AG04450 (cell line): ENCODE measurements at regions not wholly inside any gene's neighbourhood (a gene's known extent, or its start where the extent isn't known, plus 50 kb on each side); places are given as distances from the start of the nearest gene placed in this dataset.

Source experiments
- CTCF ChIA-PET: fragments of 300-600, 350-600 bp; formaldehyde crosslinking; extraction: SDS; loops from one replicate; lab custom pipeline; 2022; ENCODE audit warnings: antibody characterized with exemption, inconsistent platforms; lab: Charles Lee
- POLR2A ChIA-PET: fragments of 350-600 bp; formaldehyde crosslinking; extraction: SDS; loops from one replicate; lab custom pipeline; 2021; ENCODE audit warnings: antibody characterized with exemption, inconsistent platforms; lab: Yijun Ruan, JAX
- DNase-seq: peaks from one replicate; pipeline ENCODE4 v3.0.0-alpha.2; 2011; ENCODE audit warnings: low read depth, low spot score
- H3K27ac ChIP-seq: one replicate; pipeline ENCODE4 v1.5.1; 2012; ENCODE audit warnings: low read depth, low read length, control low read depth
- H3K27me3 ChIP-seq: one replicate; pipeline ENCODE4 v1.6.0; 2012; ENCODE audit warnings: low read length; ENCODE audit not compliant: control insufficient read depth, insufficient read depth
- H3K4me3 ChIP-seq: 2 replicates; pipeline ENCODE4 v1.5.1; 2011; ENCODE audit warnings: mild to moderate bottlenecking, low read depth, low read length, control low read depth
- H3K9me3 ChIP-seq: 2 replicates; pipeline ENCODE4 v1.5.1; 2012; ENCODE audit warnings: low read length; ENCODE audit not compliant: control insufficient read depth, insufficient read depth
- CTCF ChIP-seq: IDR thresholded peaks from 2 replicates; pipeline ENCODE4 v1.5.1; 2011; ENCODE audit warnings: low read depth, low read length, control low read depth, inconsistent platforms

- H3K27ac ChIP-seq = no peak overlapping the region
- DNase-seq = no peak
- H3K4me3 ChIP-seq = no peak overlapping the region
- H3K9me3 ChIP-seq = no peaks in the 10 kb centered on the region; the same call in 1 of the 2 replicates
- POLR2A ChIA-PET = no interaction called here
- peaks cover 6% of the 10 kb centered on the region for H3K27me3 ChIP-seq
- TF ChIP-seq CTCF = no peak
- CTCF ChIA-PET = no interaction called here
Measured at GRCh38 chr2:235283246-235283645, 210.6 kb upstream of the AGAP1 start.

DNA sequence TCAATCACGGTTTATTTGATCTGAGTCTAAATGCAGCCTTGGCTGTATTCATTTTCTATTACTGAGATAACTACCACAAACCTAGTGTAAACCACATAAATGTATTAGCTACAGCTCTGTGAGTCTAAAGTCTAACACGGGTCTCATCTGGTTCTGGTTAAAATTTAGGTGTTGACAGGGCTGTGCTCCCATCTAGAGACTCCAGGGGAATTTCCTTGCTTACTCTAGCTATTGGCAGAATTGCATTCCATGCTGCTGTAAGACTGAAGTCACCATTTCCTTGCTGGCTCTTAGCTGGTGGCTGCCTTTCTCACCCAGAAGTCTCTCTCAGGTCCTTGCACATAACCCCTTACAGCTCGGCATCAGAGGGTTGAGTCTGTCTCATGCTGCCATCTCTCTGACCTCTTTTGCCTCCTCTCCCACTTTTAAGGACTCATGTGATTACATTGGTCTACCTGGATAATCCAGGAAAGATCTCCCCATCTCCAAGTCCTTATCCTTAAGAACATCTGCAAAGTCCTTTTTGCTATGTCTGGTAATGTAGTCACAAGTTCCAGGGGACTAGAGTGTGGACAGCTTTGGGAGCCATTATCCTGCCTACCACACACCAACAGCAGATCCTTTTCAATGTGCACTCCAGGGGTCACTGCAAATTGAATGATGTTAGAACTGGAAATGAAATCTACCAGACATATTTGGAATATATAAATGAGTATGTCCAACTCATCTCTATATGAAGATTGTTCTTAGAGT lies 207.0 kb upstream of the AGAP1 start:
- Histone ChIP-seq H3K9me3 (no peaks in the 10 kb centered on the region; the same call in 1 of the 2 replicates), H3K27me3 (peaks cover 3% of the 10 kb centered on the region), H3K27ac (no peak overlapping the region), H3K4me3 (no peak overlapping the region)
- POLR2A ChIA-PET = no interaction called here
- DNase-seq = no peak
- CTCF ChIA-PET = interaction anchor here (1.1 to 1.3 kb wide), 2 partner anchors 307 to 459 kb away, joined by 3 read pairs; no protein-coding TSS in a partner anchor
- no peak for TF ChIP-seq CTCF

- Histone ChIP-seq H3K4me3 (no peak overlapping the region), H3K27ac (no peak overlapping the region), H3K9me3 (no peaks in the 10 kb centered on the region; the same call in 1 of the 2 replicates), H3K27me3 (peaks cover 4% of the 10 kb centered on the region)
- CTCF ChIA-PET = interaction anchor here (1.1 to 1.3 kb wide), 2 partner anchors 306 to 459 kb away, joined by 3 read pairs; no protein-coding TSS in a partner anchor
- TF ChIP-seq CTCF = no peak
- no peak for DNase-seq
- POLR2A ChIA-PET = no interaction called here
Measured at GRCh38 chr2:235287375-235287733, 206.5 kb upstream of the AGAP1 start.

- no peak for DNase-seq
- Histone ChIP-seq H3K27ac (no peak overlapping the region), H3K4me3 (no peak overlapping the region), H3K27me3 (peaks cover 13% of the 10 kb centered on the region), H3K9me3 (no peaks in the 10 kb centered on the region; the same call in 1 of the 2 replicates)
- ChIA-PET CTCF (no interaction called here), POLR2A (no interaction called here)
- TF ChIP-seq CTCF = no peak
Measured at GRCh38 chr2:235291461-235291860, 202.4 kb upstream of the AGAP1 start.

DNA sequence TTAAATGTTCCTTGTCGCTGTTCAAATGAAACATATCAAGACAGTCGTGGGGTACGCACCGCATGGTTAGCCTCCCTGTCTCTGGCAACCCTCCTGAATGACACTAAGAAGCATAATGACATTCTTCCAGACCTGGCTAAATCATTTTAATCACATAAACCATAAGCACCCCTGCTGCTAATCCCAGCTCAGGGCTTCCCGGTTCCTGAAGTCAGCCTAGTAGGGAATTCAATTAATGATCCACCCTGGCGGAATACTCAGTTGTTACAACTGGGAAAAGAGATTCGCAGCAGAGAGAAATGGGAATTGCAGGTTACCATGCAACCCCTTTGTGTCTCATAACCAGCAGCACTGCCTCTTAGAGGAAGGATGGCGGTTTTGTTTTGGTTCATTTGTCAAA lies 200.8 kb upstream of the AGAP1 start:
- no peak overlapping the region for H3K27ac ChIP-seq
- no peak for DNase-seq
- H3K27me3 ChIP-seq = peaks cover 19% of the 10 kb centered on the region
- no peak for TF ChIP-seq CTCF
- no peaks in the 10 kb centered on the region; the same call in none of the 2 replicates for H3K9me3 ChIP-seq
- ChIA-PET CTCF (no interaction called here), POLR2A (no interaction called here)
- no peak overlapping the region for H3K4me3 ChIP-seq
